ENCODE measurements at regions not wholly inside any gene's neighbourhood (a gene's known extent, or its start where the extent isn't known, plus 50 kb on each side); places are given as distances from the start of the nearest gene placed in this dataset.

GRCh38 chr12:58286353-58286752, 345.0 kb downstream of the ATP23 start:
- Histone ChIP-seq H2AFZ (ENCODE audit: low read depth, low read length) (no peak overlapping the region), H3K27me3 (ENCODE audit: insufficient read depth, low read length, poor library complexity) (peaks cover 3% of the 10 kb centered on the region), H3K4me2 (ENCODE audit: insufficient read depth, low read length) (no peak overlapping the region), H3K79me2 (ENCODE audit: insufficient read depth, low read length) (no peaks in the 10 kb centered on the region), H3K4me3 (ENCODE audit: low read depth in 1 of 2, low read length in 2 of 2) (no peak overlapping the region), H3K9me3 (ENCODE audit: insufficient read depth, low read length, severe bottlenecking) (no peaks in the 10 kb centered on the region), H4K20me1 (ENCODE audit: insufficient read depth, low read length) (no peaks in the 10 kb centered on the region), H3K9ac (ENCODE audit: low read depth, low read length) (no peak overlapping the region), H3K4me1 (ENCODE audit: insufficient read depth, low read length) (no peaks in the 10 kb centered on the region), H3K36me3 (ENCODE audit: insufficient read depth, low read length) (no peaks in the 10 kb centered on the region), H3K27ac (ENCODE audit: low read length) (no peak overlapping the region)
- DNase-seq = no peak
- ATAC-seq (ENCODE audit: insufficient read depth, low read depth) = no peak
- TF ChIP-seq CTCF (IDR thresholded peaks at IDR 0.05; ENCODE audit: borderline replicate concordance, extremely low read depth, low read length, poor library complexity, severe bottlenecking) = no peak
- no peak for TF ChIP-seq EZH2 (IDR thresholded peaks at IDR 0.05; ENCODE audit: borderline replicate concordance, low read depth, low read length, severe bottlenecking)

GRCh38 chr12:58288190-58288589, 346.8 kb downstream of the ATP23 start:
- Histone ChIP-seq H3K4me1 (ENCODE audit: insufficient read depth, low read length) (no peaks in the 10 kb centered on the region), H3K4me2 (ENCODE audit: insufficient read depth, low read length) (no peak overlapping the region), H3K27me3 (ENCODE audit: insufficient read depth, low read length, poor library complexity) (peaks cover 9% of the 10 kb centered on the region), H3K9me3 (ENCODE audit: insufficient read depth, low read length, severe bottlenecking) (no peaks in the 10 kb centered on the region), H3K79me2 (ENCODE audit: insufficient read depth, low read length) (no peaks in the 10 kb centered on the region), H3K4me3 (ENCODE audit: low read depth in 1 of 2, low read length in 2 of 2) (no peak overlapping the region), H2AFZ (ENCODE audit: low read depth, low read length) (no peak overlapping the region), H4K20me1 (ENCODE audit: insufficient read depth, low read length) (no peaks in the 10 kb centered on the region), H3K27ac (ENCODE audit: low read length) (no peak overlapping the region), H3K9ac (ENCODE audit: low read depth, low read length) (no peak overlapping the region), H3K36me3 (ENCODE audit: insufficient read depth, low read length) (no peaks in the 10 kb centered on the region)
- TF ChIP-seq CTCF (IDR thresholded peaks at IDR 0.05; ENCODE audit: borderline replicate concordance, extremely low read depth, low read length, poor library complexity, severe bottlenecking) (no peak), EZH2 (IDR thresholded peaks at IDR 0.05; ENCODE audit: borderline replicate concordance, low read depth, low read length, severe bottlenecking) (no peak)
- DNase-seq (no peak), ATAC-seq (ENCODE audit: insufficient read depth, low read depth) (no peak)

- ATAC-seq (ENCODE audit: insufficient read depth, low read depth) = peak; percentile 77
- H3K4me1 ChIP-seq (ENCODE audit: insufficient read depth, low read length) = no peaks in the 10 kb centered on the region
- DNase-seq = no peak
- H3K27me3 ChIP-seq (ENCODE audit: insufficient read depth, low read length, poor library complexity) = peaks cover 9% of the 10 kb centered on the region
- H2AFZ ChIP-seq (ENCODE audit: low read depth, low read length) = no peak overlapping the region
- no peaks in the 10 kb centered on the region for H3K9me3 ChIP-seq (ENCODE audit: insufficient read depth, low read length, severe bottlenecking)
- H3K27ac ChIP-seq (ENCODE audit: low read length) = no peak overlapping the region
- no peak overlapping the region for H3K9ac ChIP-seq (ENCODE audit: low read depth, low read length)
- H3K36me3 ChIP-seq (ENCODE audit: insufficient read depth, low read length) = no peaks in the 10 kb centered on the region
- no peak overlapping the region for H3K4me3 ChIP-seq (ENCODE audit: low read depth in 1 of 2, low read length in 2 of 2)
- H4K20me1 ChIP-seq (ENCODE audit: insufficient read depth, low read length) = no peaks in the 10 kb centered on the region
- no peak overlapping the region for H3K4me2 ChIP-seq (ENCODE audit: insufficient read depth, low read length)
- H3K79me2 ChIP-seq (ENCODE audit: insufficient read depth, low read length) = no peaks in the 10 kb centered on the region
- no peak for TF ChIP-seq EZH2 (IDR thresholded peaks at IDR 0.05; ENCODE audit: borderline replicate concordance, low read depth, low read length, severe bottlenecking)
- TF ChIP-seq CTCF (IDR thresholded peaks at IDR 0.05; ENCODE audit: borderline replicate concordance, extremely low read depth, low read length, poor library complexity, severe bottlenecking) = no peak
Observed at GRCh38 chr12:58291106-58291505, 349.7 kb downstream of the ATP23 start.
